K562 (cell line): ENCODE measurements at regions not wholly inside any gene's neighbourhood (a gene's known extent, or its start where the extent isn't known, plus 50 kb on each side); places are given as distances from the start of the nearest gene placed in this dataset.

Experiments used
- ATF7 ChIP-seq: fragments of 450-650 bp; IDR thresholded peaks from 2 replicates; pipeline ENCODE4 v1.7.1; 2014; ENCODE audit warnings: mild to moderate bottlenecking, moderate library complexity
- DIDO1 ChIP-seq: fragments of 450-650 bp; IDR thresholded peaks from 2 replicates; pipeline ENCODE4 v1.6.1; 2016; ENCODE audit warnings: low read depth, missing biosample characterization, missing genetic modification characterization
- ESRRB ChIP-seq: fragments of 250-450 bp; sonication (Bioruptor Pico); IDR thresholded peaks from 2 replicates; pipeline ENCODE4 v1.5.0; 2020; ENCODE audit warnings: mild to moderate bottlenecking, moderate library complexity, borderline replicate concordance
- ETV6 ChIP-seq, 3 experiments: fragments of 150-350 bp in 1 of 3; sonication (generic) in 1 of 3; formaldehyde crosslinking in 1 of 3; IDR thresholded peaks; 2 replicates each; pipeline versions ENCODE4 v1.6.1 to v1.8.0; 2014 to 2022; ENCODE audit warnings: borderline replicate concordance in 2 of 3, low read depth in 2 of 3, antibody characterized with exemption in 1 of 3, low read length in 1 of 3, mild to moderate bottlenecking in 1 of 3, missing genetic modification reagents in 1 of 3
- GATAD2A ChIP-seq: fragments of 450-650 bp; IDR thresholded peaks from 2 replicates; pipeline ENCODE4 v1.6.1; 2017
- GTF3C2 ChIP-seq: IDR thresholded peaks from 3 replicates; pipeline ENCODE4 v1.6.1; 2011; ENCODE audit warnings: borderline replicate concordance, mild to moderate bottlenecking, moderate library complexity; ENCODE audit not compliant: insufficient read length; ENCODE audit errors: extremely low read depth
- HCFC1 ChIP-seq: IDR thresholded peaks from 2 replicates; pipeline ENCODE4 v1.6.1; 2012; ENCODE audit warnings: low read depth, low read length, improper control_type of control experiment
- HDAC8 ChIP-seq: fragments of 450-650 bp; IDR thresholded peaks from 2 replicates; pipeline ENCODE4 v1.6.1; 2016; ENCODE audit warnings: mild to moderate bottlenecking, missing genetic modification characterization, moderate library complexity, missing compliant biosample characterization
- KDM5B ChIP-seq: fragments of 200-600 bp; sonication (generic); IDR thresholded peaks from 2 replicates; pipeline ENCODE4 v1.6.1; 2012; ENCODE audit warnings: low read depth, mild to moderate bottlenecking, moderate library complexity, low read length, control low read depth, inconsistent platforms; ENCODE audit not compliant: insufficient replicate concordance
- MAZ ChIP-seq, 2 experiments: fragments of 450-650 bp in 1 of 2; sonication (generic) in 1 of 2; formaldehyde crosslinking; IDR thresholded peaks in 1 of 2; conservative IDR thresholded peaks in 1 of 2; 2 replicates each; pipeline versions ENCODE4 v1.4.0 to v1.5.0; 2020; ENCODE audit warnings: mild to moderate bottlenecking in 1 of 2, missing genetic modification reagents in 1 of 2
- PHTF2 ChIP-seq: fragments of 250-450 bp; sonication (Bioruptor Pico); IDR thresholded peaks from 2 replicates; pipeline ENCODE4 v1.5.0; 2021; ENCODE audit warnings: mild to moderate bottlenecking
- SAFB ChIP-seq: fragments of 200-400 bp; formaldehyde crosslinking; IDR thresholded peaks from 2 replicates; pipeline ENCODE4 v1.6.1; 2017; ENCODE audit warnings: low read depth, low read length, borderline replicate concordance
- SMC3 ChIP-seq: conservative IDR thresholded peaks from 2 replicates; pipeline ENCODE4 v1.6.1; 2011; ENCODE audit warnings: low read depth, low read length, improper control_type of control experiment; ENCODE audit not compliant: insufficient read depth
- TAF7 ChIP-seq: fragments of 450-650 bp; IDR thresholded peaks from 2 replicates; pipeline ENCODE4 v1.6.1; 2016; ENCODE audit warnings: missing genetic modification characterization, missing compliant biosample characterization
- TRIM24 ChIP-seq, 2 experiments: fragments of 450-650 bp; IDR thresholded peaks; 2 replicates each; pipeline ENCODE4 v1.6.1; 2016
- ZNF764 ChIP-seq: fragments of 250-450 bp; sonication (Bioruptor Pico); IDR thresholded peaks from 2 replicates; pipeline ENCODE4 v1.4.0; 2020; ENCODE audit warnings: low read depth, mild to moderate bottlenecking, moderate library complexity
- ZSCAN32 ChIP-seq: fragments of 450-650 bp; formaldehyde crosslinking; IDR thresholded peaks from 2 replicates; pipeline ENCODE4 v1.4.0; 2020; ENCODE audit warnings: mild to moderate bottlenecking, moderate library complexity
- TF ChIP-seq, protein P1 (sequence below): sonication (generic); formaldehyde crosslinking; IDR thresholded peaks from 2 replicates; pipeline ENCODE4 v1.8.1; 2023; ENCODE audit warnings: mild to moderate bottlenecking, missing genetic modification reagents
- TF ChIP-seq, protein P2 (sequence below): fragments of 250-450 bp; sonication (Bioruptor Pico); IDR thresholded peaks from 2 replicates; pipeline ENCODE4 v1.4.0; 2020; ENCODE audit warnings: mild to moderate bottlenecking, moderate library complexity

DNA sequence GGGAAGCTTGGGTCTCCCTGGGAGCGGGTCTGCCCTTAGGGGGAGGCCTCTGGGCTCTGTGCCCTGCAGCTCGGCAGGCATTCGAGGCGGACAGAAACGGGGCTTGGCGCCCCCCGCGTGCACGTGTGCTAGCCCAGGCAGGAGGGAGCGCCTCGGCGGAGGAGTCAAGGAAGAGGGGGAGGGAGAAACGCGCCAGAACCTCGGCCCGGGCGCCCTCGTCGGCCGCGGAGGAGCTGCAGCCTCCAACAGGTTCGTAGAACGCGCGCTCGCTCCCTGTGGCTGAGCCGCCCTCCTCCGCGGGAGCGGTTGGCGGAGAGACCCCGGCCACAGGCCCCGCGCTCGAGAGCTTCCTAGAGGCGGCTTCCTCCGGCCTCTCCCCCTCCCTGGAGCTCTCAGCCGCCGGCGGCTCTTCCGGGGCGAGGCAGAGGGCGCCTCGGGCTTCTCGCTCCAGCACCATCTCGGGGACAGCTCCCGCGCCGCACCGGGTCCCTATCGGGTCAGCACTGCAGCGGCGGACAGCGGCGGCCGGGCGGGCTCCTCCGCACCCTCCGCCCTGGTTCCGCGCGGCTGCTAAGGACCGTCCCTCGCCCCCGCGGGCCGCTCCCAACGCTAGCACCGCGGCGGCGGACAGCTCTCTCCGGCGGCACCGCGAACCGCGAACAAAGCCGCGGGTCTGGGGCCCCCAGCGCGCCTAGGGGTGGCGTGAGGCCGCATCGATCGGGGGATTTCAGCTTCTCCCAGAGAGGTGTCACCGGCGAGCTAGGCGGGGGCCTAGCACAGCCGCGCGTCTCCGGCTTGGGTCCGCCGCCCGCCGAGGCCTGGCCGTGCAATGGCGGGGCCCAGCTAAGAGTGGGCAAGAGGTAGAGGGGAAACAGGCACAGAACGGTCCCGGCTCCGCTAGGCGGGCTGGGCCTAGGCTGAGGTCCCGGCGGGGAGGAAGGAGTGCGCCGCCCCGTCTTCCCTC, 74.6 kb upstream of the CPLX2 start (continued):
- TF ChIP-seq GATAD2A (no peak), KDM5B (no peak), HCFC1 (peak; percentile 58), SAFB (no peak), TAF7 (tag) (no peak), HDAC8 (tag) (0 out of 2 replicates have a peak, but pooled peaks have one; percentile 40), ZNF764 (CRISPR knock-in tag) (no peak), ATF7 (no peak), GTF3C2 (no peak), ZSCAN32 (CRISPR knock-in tag) (no peak), ETV6 (IDR thresholded peaks at IDR 0.05; ENCODE audit: borderline replicate concordance in 1 of 2, low read depth in 2 of 2, low read length in 1 of 2) (no peak), ETV6 (CRISPR knock-in tag; IDR thresholded peaks at IDR 0.05; ENCODE audit: borderline replicate concordance) (peak; percentile 98), ESRRB (no peak), SMC3 (no peak), TRIM24 (IDR thresholded peaks at IDR 0.05) (no peak), MAZ (CRISPR knock-in tag; conservative IDR thresholded peaks at IDR 0.05 in 1 of 2, IDR thresholded peaks at IDR 0.05 in 1 of 2) (peak; percentile 75 to 99), DIDO1 (tag) (no peak), PHTF2 (CRISPR knock-in tag) (no peak)
- TF ChIP-seq, protein P1, sequence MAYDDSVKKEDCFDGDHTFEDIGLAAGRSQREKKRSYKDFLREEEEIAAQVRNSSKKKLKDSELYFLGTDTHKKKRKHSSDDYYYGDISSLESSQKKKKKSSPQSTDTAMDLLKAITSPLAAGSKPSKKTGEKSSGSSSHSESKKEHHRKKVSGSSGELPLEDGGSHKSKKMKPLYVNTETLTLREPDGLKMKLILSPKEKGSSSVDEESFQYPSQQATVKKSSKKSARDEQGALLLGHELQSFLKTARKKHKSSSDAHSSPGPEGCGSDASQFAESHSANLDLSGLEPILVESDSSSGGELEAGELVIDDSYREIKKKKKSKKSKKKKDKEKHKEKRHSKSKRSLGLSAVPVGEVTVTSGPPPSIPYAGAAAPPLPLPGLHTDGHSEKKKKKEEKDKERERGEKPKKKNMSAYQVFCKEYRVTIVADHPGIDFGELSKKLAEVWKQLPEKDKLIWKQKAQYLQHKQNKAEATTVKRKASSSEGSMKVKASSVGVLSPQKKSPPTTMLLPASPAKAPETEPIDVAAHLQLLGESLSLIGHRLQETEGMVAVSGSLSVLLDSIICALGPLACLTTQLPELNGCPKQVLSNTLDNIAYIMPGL (CRISPR knock-in tag): peak; percentile 99
- TF ChIP-seq, protein P2, sequence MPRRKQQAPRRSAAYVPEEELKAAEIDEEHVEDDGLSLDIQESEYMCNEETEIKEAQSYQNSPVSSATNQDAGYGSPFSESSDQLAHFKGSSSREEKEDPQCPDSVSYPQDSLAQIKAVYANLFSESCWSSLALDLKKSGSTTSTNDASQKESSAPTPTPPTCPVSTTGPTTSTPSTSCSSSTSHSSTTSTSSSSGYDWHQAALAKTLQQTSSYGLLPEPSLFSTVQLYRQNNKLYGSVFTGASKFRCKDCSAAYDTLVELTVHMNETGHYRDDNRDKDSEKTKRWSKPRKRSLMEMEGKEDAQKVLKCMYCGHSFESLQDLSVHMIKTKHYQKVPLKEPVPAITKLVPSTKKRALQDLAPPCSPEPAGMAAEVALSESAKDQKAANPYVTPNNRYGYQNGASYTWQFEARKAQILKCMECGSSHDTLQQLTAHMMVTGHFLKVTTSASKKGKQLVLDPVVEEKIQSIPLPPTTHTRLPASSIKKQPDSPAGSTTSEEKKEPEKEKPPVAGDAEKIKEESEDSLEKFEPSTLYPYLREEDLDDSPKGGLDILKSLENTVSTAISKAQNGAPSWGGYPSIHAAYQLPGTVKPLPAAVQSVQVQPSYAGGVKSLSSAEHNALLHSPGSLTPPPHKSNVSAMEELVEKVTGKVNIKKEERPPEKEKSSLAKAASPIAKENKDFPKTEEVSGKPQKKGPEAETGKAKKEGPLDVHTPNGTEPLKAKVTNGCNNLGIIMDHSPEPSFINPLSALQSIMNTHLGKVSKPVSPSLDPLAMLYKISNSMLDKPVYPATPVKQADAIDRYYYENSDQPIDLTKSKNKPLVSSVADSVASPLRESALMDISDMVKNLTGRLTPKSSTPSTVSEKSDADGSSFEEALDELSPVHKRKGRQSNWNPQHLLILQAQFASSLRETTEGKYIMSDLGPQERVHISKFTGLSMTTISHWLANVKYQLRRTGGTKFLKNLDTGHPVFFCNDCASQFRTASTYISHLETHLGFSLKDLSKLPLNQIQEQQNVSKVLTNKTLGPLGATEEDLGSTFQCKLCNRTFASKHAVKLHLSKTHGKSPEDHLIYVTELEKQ (CRISPR knock-in tag): no peak
